T-helper 2 cell treated with Interferon-gamma antibody and Interleukin-4, amounts not matched to agents 5 μg/mL and 100 μg/mL, for 36 hours (primary cell): ENCODE measurements at regions not wholly inside any gene's neighbourhood (a gene's known extent, or its start where the extent isn't known, plus 50 kb on each side); places are given as distances from the start of the nearest gene placed in this dataset.

Source experiments
- DNase-seq: peaks from one replicate; pipeline ENCODE4 v3.0.0; 2021; ENCODE audit warnings: low spot score
- H3K27ac Mint-ChIP-seq: one replicate; pipeline ENCODE4 v1.8.0; 2021; ENCODE audit warnings: mild to moderate bottlenecking, mixed read lengths
- H3K27me3 Mint-ChIP-seq: one replicate; pipeline ENCODE4 v1.8.0; 2021; ENCODE audit warnings: low read depth, mixed read lengths
- H3K36me3 Mint-ChIP-seq: one replicate; pipeline ENCODE4 v1.8.0; 2021; ENCODE audit warnings: low read depth, mixed read lengths
- H3K4me1 Mint-ChIP-seq: one replicate; pipeline ENCODE4 v1.8.0; 2021; ENCODE audit warnings: low read depth, mixed read lengths
- H3K4me3 Mint-ChIP-seq: one replicate; pipeline ENCODE4 v1.8.0; 2022; ENCODE audit warnings: mild to moderate bottlenecking, moderate library complexity, mixed read lengths
- H3K9me3 Mint-ChIP-seq: one replicate; pipeline ENCODE4 v1.8.0; 2021; ENCODE audit warnings: mixed read lengths

DNA sequence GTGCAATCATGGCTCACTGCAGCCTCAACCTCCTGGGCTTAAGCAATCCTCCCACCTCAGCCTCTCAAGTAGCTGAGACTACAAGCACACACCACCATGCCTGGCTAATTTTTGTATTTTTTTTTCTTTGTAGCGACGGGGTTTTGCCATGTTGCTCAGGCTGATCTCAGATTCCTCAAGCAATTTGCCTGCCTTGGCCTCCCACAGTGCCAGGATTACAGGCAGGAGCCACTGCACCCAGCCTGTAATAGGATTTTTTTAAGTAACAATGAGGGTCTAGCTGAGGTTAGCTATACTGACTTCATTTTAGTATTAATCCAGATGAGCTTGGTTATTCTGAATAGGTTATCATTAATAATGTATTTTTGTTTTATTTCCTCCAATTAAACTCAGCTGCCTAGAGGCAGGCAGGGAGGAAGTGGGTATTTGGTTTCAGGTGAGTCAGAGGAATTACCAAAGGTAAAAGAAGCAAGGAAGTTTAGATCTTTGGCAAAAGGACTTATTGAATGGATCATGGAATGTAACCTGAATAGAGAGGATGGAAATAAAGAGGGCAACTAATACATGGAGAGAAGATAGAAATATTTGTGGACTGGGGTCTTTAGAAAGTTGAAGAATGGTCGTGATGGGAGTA is 1023.3 kb upstream of the TENM3 start:
- DNase-seq: no peak
- H3K4me1 Mint-ChIP-seq: no peaks in the 10 kb centered on the region
- no peak overlapping the region for H3K4me3 Mint-ChIP-seq
- H3K27ac Mint-ChIP-seq: no peak overlapping the region
- no peaks in the 10 kb centered on the region for H3K27me3 Mint-ChIP-seq
- H3K36me3 Mint-ChIP-seq: no peaks in the 10 kb centered on the region
- no peaks in the 10 kb centered on the region for H3K9me3 Mint-ChIP-seq

DNA sequence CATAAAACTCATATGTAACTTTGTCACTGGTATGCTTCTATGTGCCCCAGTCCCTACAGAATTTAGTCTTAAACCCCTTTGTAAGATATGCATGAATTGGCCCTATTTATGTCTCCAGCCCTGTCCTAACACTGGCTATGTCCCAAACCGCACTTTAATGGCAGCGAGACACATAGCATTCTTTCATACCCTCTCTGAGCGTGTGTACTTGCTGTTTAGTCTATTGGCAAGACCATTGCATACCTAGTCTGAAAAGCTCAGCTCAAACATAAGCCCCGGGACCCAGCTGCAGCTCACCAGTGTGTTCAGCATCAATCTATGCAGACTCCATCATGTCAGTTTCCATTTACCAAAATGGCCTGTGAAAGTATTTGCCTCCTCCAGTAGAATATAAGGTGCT is 1018.4 kb upstream of the TENM3 start:
- H3K4me3 Mint-ChIP-seq: no peak overlapping the region
- no peaks in the 10 kb centered on the region for H3K27me3 Mint-ChIP-seq
- no peaks in the 10 kb centered on the region for H3K9me3 Mint-ChIP-seq
- H3K4me1 Mint-ChIP-seq: no peaks in the 10 kb centered on the region
- no peak overlapping the region for H3K27ac Mint-ChIP-seq
- H3K36me3 Mint-ChIP-seq: no peaks in the 10 kb centered on the region
- DNase-seq: no peak

DNA sequence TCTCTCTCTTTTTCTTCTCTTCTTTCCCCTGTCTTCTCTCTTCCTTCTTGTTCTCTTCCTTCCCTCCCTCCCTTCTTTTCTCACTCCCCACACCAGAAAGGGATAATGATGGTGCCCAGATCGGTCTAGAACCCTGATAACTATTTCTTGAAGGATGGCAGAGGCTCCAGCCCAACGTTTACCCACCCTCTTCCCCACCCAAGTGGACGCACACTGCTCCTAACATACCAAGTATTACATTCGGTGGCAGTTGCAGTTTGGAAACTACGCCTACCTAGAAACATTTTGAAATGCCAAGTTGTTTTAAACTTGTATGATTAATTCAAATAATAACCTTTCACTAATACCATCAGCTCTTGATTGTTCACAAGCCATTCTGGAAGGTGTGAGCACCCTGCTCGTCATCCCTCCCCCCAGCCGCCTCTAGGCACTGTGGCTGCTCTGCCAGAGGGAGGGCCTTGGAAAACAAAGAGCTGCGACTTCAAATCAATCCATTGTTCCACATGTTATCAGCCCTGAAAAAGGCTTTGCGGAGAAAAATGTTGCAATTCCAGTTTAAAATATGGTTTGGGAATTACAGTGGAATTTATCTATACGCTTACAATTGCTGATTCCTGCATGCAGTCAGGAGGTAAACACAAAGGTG is 1017.5 kb upstream of the TENM3 start:
- Mint-ChIP-seq H3K27ac (no peak overlapping the region), H3K9me3 (no peaks in the 10 kb centered on the region), H3K27me3 (no peaks in the 10 kb centered on the region), H3K4me3 (no peak overlapping the region), H3K4me1 (no peaks in the 10 kb centered on the region), H3K36me3 (no peaks in the 10 kb centered on the region)
- DNase-seq: no peak

DNA sequence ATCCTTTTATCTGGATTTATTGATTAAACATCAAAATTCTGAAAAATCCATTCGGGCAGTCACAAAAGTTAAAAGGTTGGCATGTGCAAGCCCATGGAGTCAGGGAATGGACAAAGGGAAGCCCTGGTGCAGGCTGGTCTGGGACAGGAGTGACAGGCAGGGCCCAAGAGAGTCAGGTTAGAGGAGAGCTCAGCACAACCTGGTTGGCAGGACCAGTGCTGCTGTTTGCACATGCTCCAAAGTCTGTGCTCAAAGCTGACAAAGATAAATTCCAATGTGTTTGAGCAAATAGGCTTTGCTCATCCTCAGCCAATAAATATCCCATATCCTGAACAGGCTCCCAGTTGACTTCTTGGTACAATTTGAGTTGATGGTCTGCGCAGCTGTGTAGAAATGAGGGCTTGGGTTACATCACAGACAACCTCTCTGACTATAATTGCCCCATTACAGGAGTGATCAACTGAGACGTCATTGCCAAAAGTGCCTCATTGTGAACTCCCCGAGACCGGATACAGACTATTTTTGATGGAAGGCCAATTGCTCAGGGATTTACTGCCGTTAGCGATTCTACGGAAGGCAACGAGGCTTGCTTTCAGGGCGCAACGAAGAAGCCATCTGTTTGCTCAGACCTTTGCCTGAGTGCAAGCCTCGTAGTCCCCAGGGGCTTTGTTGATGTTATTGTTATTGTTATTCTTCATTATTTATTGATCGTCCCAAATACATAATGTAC is 1008.1 kb upstream of the TENM3 start:
- Mint-ChIP-seq H3K4me1 (no peaks in the 10 kb centered on the region), H3K9me3 (no peaks in the 10 kb centered on the region), H3K27me3 (no peaks in the 10 kb centered on the region), H3K4me3 (no peak overlapping the region), H3K36me3 (no peaks in the 10 kb centered on the region), H3K27ac (no peak overlapping the region)
- DNase-seq: no peak

DNA sequence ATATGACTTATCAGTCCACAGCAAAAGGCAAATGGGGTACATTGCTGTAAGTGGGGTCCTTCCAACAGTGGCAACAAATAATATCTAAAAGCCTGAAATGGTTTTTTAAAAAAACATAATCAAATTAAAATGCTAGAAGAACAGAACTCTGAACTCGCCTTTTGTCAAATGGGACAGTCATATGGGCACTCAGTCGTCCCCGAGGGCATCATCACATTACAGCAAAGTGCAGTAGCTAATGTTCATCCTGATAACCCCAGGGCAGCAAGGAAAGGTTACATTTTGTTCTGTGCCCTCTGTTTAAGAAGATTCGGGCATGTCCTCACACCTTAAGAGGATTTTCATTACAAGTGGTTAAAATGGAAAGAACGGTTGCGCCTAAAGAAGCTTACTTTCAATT is 997.9 kb upstream of the TENM3 start:
- H3K27ac Mint-ChIP-seq: no peak overlapping the region
- no peaks in the 10 kb centered on the region for H3K36me3 Mint-ChIP-seq
- no peaks in the 10 kb centered on the region for H3K4me1 Mint-ChIP-seq
- DNase-seq: no peak
- peaks cover 4% of the 10 kb centered on the region for H3K9me3 Mint-ChIP-seq
- no peak overlapping the region for H3K4me3 Mint-ChIP-seq
- no peaks in the 10 kb centered on the region for H3K27me3 Mint-ChIP-seq

DNA sequence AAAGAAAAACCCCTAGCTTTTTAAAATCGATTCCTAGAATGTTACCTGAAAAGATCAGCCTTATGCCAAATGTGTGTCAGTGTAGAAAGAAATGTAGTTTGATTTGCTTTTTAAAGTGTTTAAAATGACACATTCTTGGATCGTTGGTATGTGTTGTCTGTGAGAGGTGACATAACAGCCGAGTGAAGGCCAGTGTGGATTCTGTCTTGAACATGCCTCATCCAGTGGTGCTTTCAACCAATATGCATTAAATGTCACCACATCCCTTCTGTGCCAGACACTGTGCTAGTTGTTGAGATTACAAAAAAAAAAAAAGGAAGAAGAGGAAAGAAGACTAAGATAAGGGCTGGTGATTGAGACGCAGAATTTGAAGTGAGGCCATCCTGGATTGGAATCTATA is 994.2 kb upstream of the TENM3 start:
- peaks cover 4% of the 10 kb centered on the region for H3K9me3 Mint-ChIP-seq
- H3K4me3 Mint-ChIP-seq: no peak overlapping the region
- no peak for DNase-seq
- H3K27ac Mint-ChIP-seq: no peak overlapping the region
- H3K36me3 Mint-ChIP-seq: no peaks in the 10 kb centered on the region
- no peaks in the 10 kb centered on the region for H3K4me1 Mint-ChIP-seq
- no peaks in the 10 kb centered on the region for H3K27me3 Mint-ChIP-seq

DNA sequence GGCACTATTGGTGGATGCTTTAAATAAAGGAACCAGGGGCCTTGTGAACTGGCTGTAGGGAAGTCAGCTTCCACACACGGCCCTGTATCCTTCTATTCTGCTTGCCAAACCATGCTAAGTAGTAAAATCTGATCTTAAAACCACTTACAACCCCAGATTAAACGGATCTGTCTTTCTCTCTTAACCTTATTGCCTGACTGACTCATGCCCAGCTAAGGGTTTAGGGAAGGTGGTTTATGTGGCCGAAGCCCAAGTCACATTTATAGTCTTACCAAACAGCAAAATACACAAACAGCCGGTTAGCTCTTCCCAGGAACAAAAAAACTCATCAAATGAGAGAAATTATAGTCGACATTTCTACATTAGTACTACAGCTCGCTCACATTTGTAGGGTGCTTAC is 988.4 kb upstream of the TENM3 start:
- H3K9me3 Mint-ChIP-seq: peaks cover 11% of the 10 kb centered on the region
- no peak for DNase-seq
- H3K4me3 Mint-ChIP-seq: no peak overlapping the region
- H3K27ac Mint-ChIP-seq: no peak overlapping the region
- no peaks in the 10 kb centered on the region for H3K36me3 Mint-ChIP-seq
- no peaks in the 10 kb centered on the region for H3K4me1 Mint-ChIP-seq
- no peaks in the 10 kb centered on the region for H3K27me3 Mint-ChIP-seq

DNA sequence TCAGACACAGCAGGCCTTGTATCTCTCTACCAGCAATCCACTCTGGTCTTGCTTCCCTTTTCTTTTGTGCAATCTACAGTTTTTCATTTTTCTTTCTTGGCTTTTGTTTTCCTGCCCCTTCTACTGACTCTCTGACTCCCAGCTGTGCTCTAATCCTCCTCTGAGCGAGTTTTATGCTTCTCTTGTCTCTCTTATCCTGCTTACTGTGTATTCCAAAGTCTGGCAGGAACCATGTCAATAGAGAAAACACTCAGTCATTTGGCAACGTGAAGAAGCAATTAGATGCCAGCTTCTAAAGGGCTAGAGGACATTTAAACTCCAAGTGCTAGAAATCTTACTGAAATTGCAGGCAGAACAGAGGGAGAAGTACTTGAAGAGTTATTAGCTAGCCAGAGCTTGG is 984.6 kb upstream of the TENM3 start:
- peaks cover 11% of the 10 kb centered on the region for H3K9me3 Mint-ChIP-seq
- H3K36me3 Mint-ChIP-seq: no peaks in the 10 kb centered on the region
- no peak overlapping the region for H3K4me3 Mint-ChIP-seq
- H3K27me3 Mint-ChIP-seq: no peaks in the 10 kb centered on the region
- DNase-seq: no peak
- no peak overlapping the region for H3K27ac Mint-ChIP-seq
- H3K4me1 Mint-ChIP-seq: no peaks in the 10 kb centered on the region

DNA sequence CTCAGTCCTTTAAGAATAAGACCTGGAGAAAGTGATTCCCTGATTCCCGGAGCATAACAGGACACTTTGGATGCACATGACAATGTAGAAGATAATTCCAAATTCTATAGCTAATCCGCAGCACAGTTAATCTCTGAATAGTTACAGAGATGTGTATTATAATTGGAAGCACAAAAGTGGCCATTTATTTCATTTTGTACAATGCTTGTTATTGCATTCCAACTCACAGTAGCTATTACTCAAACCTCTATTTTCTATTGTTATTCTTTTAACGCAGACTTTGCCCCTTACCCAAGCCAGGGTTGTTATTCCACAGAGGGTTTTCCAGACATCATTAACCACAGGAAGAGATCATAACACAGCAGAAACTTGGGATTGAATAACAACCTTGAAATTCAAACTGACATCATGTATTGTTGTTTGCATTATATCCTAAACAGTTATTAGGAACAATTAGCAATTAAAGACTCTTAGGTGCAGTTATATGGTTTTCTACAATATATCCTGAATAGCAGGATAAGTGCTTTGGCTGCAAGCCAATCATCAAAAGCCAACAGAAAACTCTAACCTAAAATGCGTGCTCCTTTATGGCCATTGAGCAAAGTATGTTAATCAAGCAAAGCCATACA is 984.0 kb upstream of the TENM3 start:
- DNase-seq: no peak
- Mint-ChIP-seq H3K27me3 (no peaks in the 10 kb centered on the region), H3K4me1 (no peaks in the 10 kb centered on the region), H3K27ac (no peak overlapping the region), H3K9me3 (peaks cover 5% of the 10 kb centered on the region), H3K4me3 (no peak overlapping the region), H3K36me3 (no peaks in the 10 kb centered on the region)

DNA sequence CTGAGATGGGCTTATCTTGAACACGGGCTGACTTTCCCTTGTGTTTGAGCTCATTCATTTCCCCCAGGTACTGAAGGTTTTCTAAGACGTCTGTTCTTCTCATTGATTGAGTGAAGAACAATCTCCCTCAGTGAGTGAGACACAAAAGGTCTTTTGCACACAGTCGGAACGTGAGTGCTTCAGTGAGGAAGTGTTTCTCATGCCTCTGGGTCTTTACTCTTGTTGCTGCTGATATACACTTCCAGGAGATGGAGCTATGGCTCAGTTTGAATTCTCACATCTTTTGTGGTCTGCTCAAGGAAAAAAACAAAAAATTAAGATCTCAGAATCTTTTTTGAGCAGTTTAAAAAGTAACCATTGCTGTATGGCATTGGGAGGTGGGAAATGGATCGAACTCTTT is 981.9 kb upstream of the TENM3 start:
- no peak for DNase-seq
- Mint-ChIP-seq H3K27me3 (no peaks in the 10 kb centered on the region), H3K27ac (no peak overlapping the region), H3K36me3 (no peaks in the 10 kb centered on the region), H3K4me1 (no peaks in the 10 kb centered on the region), H3K4me3 (no peak overlapping the region), H3K9me3 (peaks cover 4% of the 10 kb centered on the region)

DNA sequence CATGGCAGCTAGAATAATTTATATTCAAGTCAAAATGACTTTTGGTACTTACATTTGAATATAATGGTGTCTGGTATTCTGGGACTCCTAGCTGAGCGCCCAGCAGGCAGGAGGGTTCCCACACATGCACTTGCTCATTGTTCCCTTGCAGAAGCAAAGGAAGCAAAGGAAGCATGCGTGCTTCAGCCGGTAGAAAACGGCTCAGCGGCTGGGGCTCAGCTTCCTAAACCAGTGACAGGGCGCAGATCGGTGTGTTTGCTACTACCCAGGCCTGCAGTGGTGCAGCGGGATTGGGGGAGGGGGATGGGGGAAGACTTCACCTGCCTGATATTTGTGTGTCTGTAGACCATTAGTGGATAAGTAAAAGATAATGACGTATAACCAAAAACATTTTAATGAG is 978.3 kb upstream of the TENM3 start:
- Mint-ChIP-seq H3K4me1 (no peaks in the 10 kb centered on the region), H3K36me3 (no peaks in the 10 kb centered on the region), H3K4me3 (no peak overlapping the region), H3K27me3 (no peaks in the 10 kb centered on the region), H3K27ac (no peak overlapping the region), H3K9me3 (no peaks in the 10 kb centered on the region)
- no peak for DNase-seq

DNA sequence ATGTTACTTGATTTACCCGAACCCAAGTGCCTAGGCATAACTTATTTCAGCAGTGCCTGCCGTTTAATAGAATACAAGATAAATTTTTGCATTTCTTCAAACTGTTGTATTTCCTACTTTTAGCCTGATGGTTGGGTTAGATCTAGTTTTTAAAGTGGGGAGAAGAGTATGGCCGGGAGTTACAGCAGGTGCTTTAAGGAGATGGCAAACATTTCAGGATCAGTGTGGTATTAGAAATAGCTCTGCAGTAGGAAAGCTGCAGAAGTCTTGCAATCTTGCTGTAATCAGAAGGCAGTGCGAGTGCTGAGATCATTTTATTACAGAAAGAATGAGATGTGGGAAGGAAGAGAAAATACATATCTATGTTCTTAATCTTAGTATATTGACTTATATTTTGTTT is 977.8 kb upstream of the TENM3 start:
- Mint-ChIP-seq H3K36me3 (no peaks in the 10 kb centered on the region), H3K9me3 (no peaks in the 10 kb centered on the region), H3K27me3 (no peaks in the 10 kb centered on the region), H3K27ac (no peak overlapping the region), H3K4me1 (no peaks in the 10 kb centered on the region), H3K4me3 (no peak overlapping the region)
- no peak for DNase-seq

DNA sequence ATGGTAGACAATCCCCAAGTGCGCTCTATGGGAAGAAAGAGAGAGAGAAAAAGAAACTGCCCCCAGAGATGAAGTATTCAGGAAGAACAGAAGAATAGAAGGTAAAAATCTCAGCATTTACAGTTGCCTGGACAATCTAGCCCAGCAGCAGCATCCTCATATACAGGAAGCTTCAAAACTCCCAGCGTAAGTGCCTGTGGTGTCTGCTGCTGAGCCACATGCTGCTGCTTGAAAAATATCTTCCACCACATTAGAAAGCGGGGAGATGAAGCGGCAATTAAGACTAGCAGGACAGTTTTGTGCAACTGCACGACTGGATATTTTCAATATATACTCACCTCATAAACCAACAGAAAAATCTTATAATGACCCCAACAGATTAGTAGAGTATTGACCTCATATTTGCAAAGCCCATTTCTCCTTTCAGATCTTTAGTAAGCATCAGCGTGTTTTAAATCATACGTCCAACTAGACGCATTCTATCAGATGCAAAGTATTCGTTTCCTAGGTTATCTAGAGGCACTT is 972.0 kb upstream of the TENM3 start:
- H3K4me3 Mint-ChIP-seq: no peak overlapping the region
- no peaks in the 10 kb centered on the region for H3K4me1 Mint-ChIP-seq
- no peaks in the 10 kb centered on the region for H3K27me3 Mint-ChIP-seq
- H3K9me3 Mint-ChIP-seq: no peaks in the 10 kb centered on the region
- no peak for DNase-seq
- no peak overlapping the region for H3K27ac Mint-ChIP-seq
- H3K36me3 Mint-ChIP-seq: no peaks in the 10 kb centered on the region

DNA sequence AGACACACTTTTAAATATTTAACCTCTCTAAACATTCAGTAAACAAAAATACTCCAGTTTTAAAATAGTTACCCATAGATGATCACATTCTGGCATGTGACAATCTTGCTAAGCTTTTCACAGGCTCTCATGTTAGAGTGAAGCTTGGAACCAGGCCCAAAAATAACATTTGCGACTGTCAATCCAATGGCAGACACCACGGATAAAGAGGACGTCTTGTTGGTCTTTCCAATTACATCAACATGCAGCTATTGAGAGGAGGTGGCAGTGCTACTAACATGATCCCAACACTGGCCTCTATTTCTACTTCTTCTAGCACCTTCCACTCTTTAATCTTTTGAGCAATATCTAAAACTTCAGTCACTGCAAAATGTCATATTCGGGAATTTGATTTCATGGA is 970.8 kb upstream of the TENM3 start:
- Mint-ChIP-seq H3K27ac (no peak overlapping the region), H3K9me3 (no peaks in the 10 kb centered on the region), H3K36me3 (no peaks in the 10 kb centered on the region), H3K27me3 (no peaks in the 10 kb centered on the region), H3K4me3 (no peak overlapping the region), H3K4me1 (no peaks in the 10 kb centered on the region)
- DNase-seq: no peak
